COLO829 (cell line): ENCODE measurements at regions not wholly inside any gene's neighbourhood (a gene's known extent, or its start where the extent isn't known, plus 50 kb on each side); places are given as distances from the start of the nearest gene placed in this dataset.

Experiments used
- DNase-seq: peaks from one replicate; pipeline ENCODE4 v3.0.0; 2012; ENCODE audit warnings: low spot score

GRCh38 chr6:25012657-25013056 lies 76.9 kb upstream of the RIPOR2 start:
- no peak for DNase-seq

DNA sequence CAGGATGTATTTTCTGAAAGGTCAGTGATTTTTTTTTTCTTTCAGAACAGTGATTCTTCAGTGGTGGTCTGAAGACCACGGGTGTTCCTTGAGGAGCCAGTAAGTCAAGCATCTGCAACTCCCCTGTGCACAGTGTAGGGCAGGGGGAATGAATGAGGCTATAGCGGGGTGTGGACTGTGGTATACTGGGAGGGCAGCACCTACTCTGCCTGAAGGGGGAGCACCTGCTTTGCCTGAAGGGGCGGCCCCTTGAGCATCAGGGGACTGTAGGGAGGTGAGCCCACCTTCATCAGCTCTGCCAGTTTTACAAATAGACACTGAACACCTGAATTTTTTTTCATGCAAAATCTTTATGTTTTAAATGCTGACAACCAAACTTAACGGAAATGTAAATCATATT lies 77.5 kb upstream of the RIPOR2 start:
- DNase-seq, result no peak

DNA sequence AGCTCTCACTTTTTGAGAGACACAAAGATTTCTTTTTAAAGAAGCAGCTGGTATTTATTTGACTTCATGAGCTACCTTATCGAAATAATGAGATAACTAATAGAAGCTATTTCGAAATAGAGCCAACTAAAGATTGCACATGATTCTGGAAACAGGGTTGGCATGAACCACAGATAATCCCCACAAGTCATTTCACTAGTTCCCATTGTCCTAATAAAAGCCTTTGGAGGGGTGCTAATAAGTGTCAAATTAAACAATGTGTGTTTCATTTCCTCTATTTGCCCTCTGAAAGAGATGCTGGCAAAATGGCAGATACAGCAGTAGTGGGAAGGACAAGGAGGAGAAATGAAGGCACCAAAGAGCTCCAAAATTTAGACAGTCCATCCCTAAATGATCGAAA lies 78.6 kb upstream of the RIPOR2 start:
- DNase-seq, result no peak

- no peak for DNase-seq
Observed at GRCh38 chr6:25014791-25015560, 79.2 kb upstream of the RIPOR2 start.

DNA sequence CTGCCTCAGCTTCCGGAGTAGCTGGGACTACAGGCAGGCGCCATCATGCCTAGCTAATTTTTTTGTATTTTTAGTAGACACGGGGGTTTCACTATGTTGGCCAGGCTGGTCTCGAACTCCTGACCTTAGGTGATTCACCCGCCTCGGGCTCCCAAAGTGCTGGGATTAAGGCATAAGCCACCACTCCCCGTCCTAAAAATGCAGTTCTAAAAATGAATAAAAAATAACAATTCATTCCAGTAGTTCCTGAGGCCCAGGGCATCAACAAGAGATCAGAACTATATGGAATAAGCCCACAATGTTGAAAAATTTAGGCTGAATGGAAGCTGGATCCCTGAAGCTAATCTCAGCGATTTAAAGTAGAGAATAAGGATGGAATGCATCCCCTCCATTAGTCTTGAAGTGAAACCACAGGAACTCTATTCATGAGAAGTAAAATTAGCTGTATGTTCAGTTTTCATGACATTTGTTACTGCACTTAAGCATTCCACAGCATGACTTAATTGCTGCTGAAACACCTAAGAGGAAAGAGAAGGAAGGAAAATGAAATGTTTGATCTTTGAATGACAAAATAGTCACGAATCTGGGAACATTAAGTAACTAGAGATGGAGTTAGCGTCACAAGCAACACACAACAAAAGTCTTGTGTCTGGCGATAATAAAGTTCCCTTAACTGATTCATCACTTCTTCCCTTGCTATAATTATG lies 80.4 kb upstream of the RIPOR2 start:
- DNase-seq, result peak; percentile 50

GRCh38 chr6:25017486-25017885 lies 81.7 kb upstream of the RIPOR2 start:
- no peak for DNase-seq

DNA sequence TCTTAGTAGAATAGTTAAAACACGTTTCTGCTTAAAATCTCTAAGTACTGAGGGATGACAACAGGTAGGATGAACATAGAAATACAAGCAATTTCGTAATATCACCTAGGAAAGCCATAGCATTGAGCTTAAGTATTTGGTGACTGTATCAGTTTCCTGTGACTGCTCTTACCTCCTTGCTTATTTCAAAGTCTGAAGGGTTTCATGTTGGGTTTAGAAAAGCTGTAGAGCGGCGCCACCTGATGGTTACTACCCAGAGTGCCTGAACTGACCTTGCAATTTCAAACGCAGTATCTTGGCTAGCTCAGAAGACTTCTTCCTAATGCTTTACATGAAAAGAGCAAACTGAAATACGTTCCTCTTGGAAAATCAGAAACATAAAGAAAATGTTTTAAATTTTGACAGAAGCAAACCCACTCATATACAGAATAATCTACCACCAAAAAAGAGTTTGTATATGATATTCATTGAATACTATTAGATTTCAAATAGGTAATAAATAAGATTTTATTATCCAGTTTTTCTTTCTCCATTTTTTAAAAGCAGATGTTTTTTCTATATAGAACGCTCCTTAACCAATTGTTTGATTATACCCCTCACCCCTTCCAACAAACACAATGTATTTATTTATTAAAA lies 82.3 kb upstream of the RIPOR2 start:
- peak; percentile 71 for DNase-seq

DNA sequence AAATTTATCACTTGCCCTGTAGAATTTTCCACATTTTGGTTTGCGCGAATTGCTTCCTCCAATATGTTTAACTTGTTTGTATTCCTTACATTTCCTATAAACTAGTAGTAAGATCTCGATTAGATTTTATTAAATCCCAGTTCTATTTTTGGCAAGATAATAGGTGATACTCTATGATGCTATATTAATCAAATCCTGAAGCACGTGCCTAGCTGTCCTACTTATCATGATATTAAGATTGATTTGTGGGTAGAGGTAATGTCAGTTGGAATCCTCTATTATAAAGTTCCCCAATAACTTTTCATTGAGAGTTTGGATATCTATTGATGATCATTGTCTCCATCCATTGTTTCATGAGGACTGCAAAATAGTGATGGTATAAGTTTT lies 82.8 kb upstream of the RIPOR2 start:
- no peak for DNase-seq

DNA sequence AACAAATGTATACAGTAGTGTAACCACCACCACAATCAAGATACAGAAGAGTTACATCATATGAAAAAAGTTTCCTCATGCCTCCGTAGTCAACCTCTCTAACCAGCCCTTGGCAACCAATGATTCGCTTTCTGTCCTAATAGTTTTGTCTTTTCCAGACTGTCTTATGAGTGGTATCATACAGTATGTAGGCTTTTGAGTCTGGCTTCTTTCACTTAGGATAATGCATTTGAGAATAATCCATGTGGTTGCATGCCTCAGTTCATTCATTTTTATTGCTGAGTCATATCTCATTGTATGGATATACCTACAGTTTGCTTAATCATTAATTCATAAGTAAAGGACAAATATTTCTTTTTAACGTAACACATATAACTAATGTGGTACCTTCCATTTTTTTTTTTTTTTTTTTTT lies 86.4 kb upstream of the RIPOR2 start:
- no peak for DNase-seq

- DNase-seq, result no peak
Observed at GRCh38 chr6:25023781-25024180, 88.0 kb upstream of the RIPOR2 start.

GRCh38 chr6:25024821-25025220 lies 89.1 kb upstream of the RIPOR2 start:
- no peak for DNase-seq

- no peak for DNase-seq
Observed at GRCh38 chr6:25025248-25025918, 89.6 kb upstream of the RIPOR2 start.

DNA sequence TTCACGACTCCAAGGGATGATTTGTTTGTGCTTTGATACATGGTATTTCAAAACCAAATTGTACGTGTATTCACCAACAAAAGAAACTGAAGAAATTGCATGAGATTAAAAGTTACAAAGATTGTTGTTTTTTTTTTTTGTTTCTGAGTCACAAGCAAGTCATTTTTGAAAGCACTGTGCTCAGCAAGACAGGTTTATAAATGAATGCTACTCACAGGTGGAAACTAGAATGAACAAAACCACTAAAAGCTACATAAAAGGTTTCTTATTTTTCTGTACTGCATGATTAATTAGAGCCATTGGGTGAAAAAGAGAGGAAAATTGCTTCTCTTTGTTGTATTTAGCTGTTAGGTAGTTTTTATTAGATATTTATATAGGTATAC lies 90.2 kb upstream of the RIPOR2 start:
- DNase-seq, result no peak

- no peak for DNase-seq
Observed at GRCh38 chr6:25026723-25027122, 91.0 kb upstream of the RIPOR2 start.

DNA sequence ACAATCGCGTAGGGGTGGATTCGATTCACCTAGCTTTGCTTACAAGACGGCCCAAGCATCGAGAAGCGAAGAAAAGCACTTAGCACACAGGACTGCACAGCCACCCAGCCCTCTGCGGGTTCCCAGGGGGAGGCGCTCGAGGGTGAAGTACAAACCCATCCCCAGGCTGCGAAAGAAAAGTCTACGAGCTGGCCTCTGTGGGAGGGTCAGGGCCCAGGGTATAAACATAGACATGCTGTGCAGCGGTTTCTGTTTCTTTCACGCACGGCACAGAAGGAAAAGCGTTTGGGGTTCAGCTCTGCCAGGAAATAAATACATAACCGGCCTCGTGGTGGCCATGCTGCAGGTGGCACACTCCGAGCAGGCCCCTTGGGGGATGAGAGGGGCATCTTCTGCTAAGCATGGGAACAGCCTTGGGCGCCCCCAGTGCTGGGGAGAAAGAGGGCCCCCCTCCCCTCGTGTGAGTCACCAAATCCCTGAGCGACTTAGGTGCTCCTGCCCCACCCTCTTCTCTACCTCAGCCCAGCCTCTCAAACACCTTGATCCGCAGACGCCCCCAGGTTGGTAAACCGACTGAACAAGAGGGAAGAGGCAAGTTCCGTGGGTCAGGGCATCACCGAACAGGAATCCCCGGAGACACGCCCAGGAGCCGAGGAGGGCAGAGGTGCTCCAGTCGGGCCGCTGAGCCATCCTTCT lies 91.6 kb upstream of the RIPOR2 start:
- DNase-seq, result no peak

DNA sequence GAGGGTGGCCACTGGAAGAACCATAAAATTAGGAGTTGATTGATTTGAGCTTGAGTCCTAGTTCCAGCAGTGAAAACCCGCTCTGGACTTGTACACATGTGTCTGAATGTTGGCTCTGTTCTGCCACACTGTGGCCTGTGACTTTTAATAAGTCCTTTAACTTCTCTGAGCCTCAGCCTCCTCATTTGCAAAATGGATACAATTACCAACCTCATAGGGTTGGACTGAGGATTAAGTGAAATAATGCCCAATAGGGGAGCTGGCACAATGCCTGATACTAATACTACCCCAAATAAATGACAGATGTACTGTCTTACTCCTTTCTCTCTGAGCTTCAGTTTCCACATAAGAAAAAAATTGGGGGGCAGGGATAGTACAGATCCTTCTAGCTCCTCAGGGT lies 92.6 kb upstream of the RIPOR2 start:
- DNase-seq, result no peak

GRCh38 chr6:25032934-25033333 lies 97.2 kb upstream of the RIPOR2 start:
- DNase-seq, result no peak

GRCh38 chr6:25034431-25034921 lies 98.7 kb upstream of the RIPOR2 start:
- no peak for DNase-seq

DNA sequence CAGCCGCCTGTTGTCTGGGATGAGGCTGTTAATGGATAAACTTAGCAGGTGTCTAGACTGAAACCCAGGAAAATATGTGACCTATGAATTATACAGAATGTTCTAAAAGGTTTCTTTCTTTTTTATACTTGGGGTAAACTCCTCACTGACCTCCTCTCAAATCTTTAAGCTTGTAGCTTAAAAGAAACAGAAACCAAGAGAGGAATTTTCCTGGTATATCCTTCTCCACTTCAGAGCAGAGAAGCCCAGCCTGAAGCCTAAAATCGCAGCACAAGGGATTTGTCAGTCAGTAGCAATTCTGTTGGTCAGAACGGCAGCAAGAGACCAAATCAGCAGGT lies 99.4 kb upstream of the RIPOR2 start:
- DNase-seq, result no peak

DNA sequence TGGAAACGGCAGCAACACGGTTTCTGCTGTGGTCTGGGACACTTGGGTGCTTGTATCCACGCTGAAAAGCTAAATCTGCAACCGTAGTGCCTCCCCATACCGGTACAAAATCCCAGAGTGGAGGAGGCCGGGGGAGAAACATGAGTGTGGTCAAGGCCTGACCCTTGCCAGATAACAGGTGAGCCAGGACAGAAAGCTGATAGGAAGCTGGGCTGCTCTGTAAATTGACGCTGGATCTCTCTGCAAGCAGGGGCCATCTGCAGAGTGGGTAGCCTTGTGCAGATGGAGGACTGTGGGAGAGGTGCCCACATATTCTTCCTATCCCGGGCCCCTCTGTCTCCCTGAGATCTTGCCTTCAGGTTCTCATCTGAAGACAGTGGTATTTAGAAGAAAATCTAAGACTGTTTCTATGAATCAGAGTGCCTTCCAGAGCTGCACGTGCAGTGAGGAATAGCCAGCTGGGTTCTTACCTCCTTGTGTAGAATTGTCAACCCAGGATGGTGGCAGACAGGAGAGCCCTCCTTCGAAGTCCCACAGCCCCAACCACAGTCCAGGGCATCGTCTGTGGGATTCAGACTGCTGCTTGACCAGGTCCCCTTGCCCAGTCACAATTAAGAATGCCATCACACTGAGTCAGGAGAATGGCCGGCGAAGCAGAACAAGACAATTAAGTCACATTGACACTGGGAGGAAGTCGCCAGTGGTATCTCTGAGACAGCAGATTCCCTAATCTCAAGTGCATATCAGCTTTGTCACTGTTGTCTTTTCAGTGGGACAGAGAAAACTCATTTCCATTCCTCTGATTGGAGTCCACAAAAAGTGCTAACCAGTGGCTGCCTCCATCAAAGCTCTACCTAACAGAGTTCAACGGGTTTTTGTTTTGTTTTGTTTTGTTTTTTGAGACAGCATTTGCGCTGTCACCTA lies 100.0 kb upstream of the RIPOR2 start:
- no peak for DNase-seq

DNA sequence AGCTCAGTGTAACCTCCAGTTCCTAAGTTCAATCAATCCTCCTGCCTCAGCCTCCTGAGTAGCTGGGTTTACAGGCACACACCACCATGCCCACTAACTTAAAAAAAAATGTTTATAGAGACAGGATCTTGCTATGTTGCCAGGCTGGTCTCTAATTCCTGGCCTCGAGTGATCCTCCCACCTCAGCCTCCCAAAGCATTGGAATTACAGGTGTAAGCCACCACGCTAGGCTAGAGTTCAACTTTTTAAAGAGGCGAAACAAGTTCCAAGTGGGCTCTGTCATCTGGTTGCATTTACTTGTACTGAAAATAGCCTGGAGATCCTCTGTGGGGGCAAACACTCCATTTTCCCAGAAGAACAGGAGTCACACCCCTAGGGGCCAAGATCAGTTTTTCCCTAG lies 100.7 kb upstream of the RIPOR2 start:
- no peak for DNase-seq
